HEK293 (cell line): ENCODE measurements at regions not wholly inside any gene's neighbourhood (a gene's known extent, or its start where the extent isn't known, plus 50 kb on each side); places are given as distances from the start of the nearest gene placed in this dataset.

Source experiments
- YY2 ChIP-seq: fragments of 450-650 bp; formaldehyde crosslinking; IDR thresholded peaks from 2 replicates; pipeline ENCODE4 v1.5.1; 2016; ENCODE audit warnings: missing biosample characterization, missing genetic modification characterization
- ZNF501 ChIP-seq: fragments of 450-650 bp; formaldehyde crosslinking; IDR thresholded peaks from 2 replicates; pipeline ENCODE4 v1.5.1; 2016; ENCODE audit warnings: missing biosample characterization, missing genetic modification characterization
- ZNF530 ChIP-seq: fragments of 450-650 bp; formaldehyde crosslinking; IDR thresholded peaks from 2 replicates; pipeline ENCODE4 v1.5.1; 2016; ENCODE audit warnings: low read depth, missing biosample characterization, missing genetic modification characterization
- TF ChIP-seq, protein P1 (sequence below): fragments of 450-650 bp; formaldehyde crosslinking; IDR thresholded peaks from 2 replicates; pipeline ENCODE4 v1.5.1; 2016; ENCODE audit warnings: missing biosample characterization, missing genetic modification characterization
- TF ChIP-seq, protein P2 (sequence below): fragments of 450-650 bp; formaldehyde crosslinking; IDR thresholded peaks from 2 replicates; pipeline ENCODE4 v1.5.1; 2016; ENCODE audit warnings: missing biosample characterization, missing genetic modification characterization

DNA sequence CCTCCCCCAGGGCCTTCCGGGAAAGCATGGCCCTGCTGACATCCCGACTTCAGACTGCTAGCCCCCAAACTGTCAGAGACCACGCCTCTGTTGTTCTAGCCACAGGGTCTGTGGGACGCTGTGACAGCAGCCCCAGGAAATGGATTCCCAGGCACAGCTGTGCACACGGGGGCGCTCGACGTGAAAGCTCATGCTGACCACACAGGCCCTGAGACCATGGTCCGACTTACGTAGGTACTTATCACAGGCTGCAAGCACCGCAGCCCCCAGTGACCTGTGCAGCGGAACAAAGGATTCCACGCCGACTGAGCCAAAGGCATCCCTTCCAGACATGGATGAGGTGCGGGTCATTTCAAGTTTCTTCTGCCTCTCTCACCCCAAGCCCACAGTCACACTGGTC is 150.6 kb downstream of the CTTN start:
- TF ChIP-seq, protein P1, sequence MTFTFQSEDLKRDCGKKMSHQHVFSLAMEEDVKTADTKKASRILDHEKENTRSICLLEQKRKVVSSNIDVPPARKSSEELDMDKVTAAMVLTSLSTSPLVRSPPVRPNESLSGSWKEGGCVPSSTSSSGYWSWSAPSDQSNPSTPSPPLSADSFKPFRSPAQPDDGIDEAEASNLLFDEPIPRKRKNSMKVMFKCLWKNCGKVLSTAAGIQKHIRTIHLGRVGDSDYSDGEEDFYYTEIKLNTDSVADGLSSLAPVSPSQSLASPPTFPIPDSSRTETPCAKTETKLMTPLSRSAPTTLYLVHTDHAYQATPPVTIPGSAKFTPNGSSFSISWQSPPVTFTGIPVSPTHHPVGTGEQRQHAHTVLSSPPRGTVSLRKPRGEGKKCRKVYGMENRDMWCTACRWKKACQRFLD (tag by site-specific recombination): no peak
- no peak for TF ChIP-seq YY2
- no peak for TF ChIP-seq ZNF530
- TF ChIP-seq ZNF501 (tag by site-specific recombination): no peak
- TF ChIP-seq, protein P2, sequence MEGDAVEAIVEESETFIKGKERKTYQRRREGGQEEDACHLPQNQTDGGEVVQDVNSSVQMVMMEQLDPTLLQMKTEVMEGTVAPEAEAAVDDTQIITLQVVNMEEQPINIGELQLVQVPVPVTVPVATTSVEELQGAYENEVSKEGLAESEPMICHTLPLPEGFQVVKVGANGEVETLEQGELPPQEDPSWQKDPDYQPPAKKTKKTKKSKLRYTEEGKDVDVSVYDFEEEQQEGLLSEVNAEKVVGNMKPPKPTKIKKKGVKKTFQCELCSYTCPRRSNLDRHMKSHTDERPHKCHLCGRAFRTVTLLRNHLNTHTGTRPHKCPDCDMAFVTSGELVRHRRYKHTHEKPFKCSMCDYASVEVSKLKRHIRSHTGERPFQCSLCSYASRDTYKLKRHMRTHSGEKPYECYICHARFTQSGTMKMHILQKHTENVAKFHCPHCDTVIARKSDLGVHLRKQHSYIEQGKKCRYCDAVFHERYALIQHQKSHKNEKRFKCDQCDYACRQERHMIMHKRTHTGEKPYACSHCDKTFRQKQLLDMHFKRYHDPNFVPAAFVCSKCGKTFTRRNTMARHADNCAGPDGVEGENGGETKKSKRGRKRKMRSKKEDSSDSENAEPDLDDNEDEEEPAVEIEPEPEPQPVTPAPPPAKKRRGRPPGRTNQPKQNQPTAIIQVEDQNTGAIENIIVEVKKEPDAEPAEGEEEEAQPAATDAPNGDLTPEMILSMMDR (tag by site-specific recombination): no peak
